Stromal cell of bone marrow (primary cell): ENCODE measurements at regions not wholly inside any gene's neighbourhood (a gene's known extent, or its start where the extent isn't known, plus 50 kb on each side); places are given as distances from the start of the nearest gene placed in this dataset.

Experiments
- DNase-seq: peaks from one replicate; pipeline ENCODE4 v3.0.0-alpha.2; 2012; ENCODE audit warnings: low read depth

GRCh38 chr1:116262995-116263385 lies 110.1 kb upstream of the ATP1A1 start:
- no peak for DNase-seq

DNA sequence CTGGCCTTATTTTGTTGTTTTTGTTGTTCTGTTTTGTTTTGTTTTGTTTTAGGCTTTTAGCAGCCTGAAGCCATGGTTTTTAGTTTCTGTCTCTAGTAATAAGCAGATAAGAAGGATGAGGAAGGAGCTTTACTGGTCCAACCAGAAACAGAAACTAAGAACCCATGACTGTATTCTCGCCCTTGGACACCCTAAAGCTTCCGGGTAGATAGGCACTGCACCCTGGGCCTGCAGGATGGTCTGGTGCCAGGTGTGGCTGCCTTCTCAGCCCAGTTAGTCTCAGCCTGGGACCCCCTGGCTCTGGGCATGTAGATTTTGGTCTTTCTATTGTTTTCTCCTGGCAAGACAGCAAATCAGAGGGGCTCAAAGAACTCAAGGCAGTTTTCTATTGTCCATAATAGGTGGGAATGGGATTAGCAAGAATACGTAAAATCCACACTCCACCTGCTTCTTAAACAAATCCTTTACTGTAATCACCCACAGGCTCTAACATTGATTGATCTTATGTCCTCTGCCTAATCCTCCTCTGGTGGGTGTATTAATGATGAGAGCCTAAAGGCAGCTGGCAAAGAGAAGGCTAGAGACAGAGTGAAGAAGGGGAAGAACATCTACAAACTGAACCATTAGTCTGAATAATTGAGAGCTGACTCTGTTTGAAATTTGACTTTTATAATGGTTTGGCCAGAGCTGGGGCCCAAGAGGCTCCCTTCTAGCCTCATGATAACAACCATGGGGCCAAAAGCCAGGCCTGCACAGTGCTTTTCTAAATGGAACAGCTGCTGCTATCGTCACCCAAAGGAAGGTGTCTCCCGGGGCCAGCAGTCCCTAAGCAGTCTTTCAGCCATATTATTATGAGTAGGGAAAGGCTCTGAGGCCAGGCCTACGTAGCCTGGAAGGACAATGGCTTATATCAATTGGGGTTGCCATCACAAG lies 106.8 kb upstream of the ATP1A1 start:
- no peak for DNase-seq

- DNase-seq, result no peak
Observed at GRCh38 chr1:116266864-116267212, 106.2 kb upstream of the ATP1A1 start.

DNA sequence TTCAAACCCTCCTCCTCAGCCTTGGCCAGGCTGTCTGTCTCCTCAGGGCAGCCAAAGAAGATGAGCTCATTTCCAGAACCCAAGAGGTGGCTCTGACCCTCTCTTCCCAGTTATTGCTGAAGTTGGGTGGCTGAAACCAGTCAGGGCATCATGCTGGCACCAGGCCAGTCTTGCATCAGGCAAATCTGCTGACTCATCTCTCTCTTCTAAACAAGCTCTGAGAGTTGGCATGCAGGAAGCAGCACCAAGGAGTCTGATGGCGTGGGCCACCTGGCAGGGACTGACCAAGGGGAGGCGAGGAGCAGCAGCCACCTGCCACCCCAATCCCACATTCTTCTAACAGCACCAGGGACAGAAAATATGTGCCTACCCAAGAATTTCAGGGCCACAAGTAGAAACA lies 104.8 kb upstream of the ATP1A1 start:
- DNase-seq, result no peak

DNA sequence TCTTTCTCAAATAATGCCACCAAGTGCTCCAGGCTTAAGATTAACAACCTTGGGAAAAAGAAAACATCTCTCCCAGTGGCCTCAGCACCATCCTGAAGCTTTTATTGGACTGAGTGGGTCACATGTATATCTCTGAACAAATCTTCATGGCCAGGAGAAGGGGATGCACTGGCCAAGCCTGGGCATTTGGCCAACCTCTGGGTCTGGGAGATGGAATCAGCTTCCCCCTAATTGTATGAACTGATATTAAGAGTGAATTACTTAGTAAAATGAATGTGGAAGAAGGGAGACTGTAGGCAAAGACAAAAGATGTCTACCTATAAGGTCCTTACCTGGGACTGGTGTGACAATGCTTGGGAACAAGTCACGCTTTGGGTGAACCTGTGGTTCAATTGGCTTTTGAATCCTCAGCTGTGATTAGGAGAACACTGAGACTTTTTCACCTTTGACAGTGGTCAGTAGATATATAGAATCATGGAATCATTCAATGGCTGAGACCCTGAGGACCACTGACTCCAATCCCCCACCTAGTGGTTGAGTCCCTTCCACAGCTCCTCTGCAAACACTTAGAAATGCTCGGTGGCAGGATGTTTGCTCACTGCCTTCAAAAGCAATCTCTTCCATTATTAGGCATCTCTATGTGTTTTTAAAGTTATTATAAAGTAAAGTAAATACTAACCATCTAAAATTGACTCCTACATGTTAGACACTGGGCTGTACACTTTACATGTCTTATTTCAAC lies 102.6 kb upstream of the ATP1A1 start:
- no peak for DNase-seq

- DNase-seq, result no peak
Observed at GRCh38 chr1:116273042-116273783, 99.8 kb upstream of the ATP1A1 start.

- DNase-seq, result no peak
Observed at GRCh38 chr1:116276532-116276931, 96.5 kb upstream of the ATP1A1 start.

DNA sequence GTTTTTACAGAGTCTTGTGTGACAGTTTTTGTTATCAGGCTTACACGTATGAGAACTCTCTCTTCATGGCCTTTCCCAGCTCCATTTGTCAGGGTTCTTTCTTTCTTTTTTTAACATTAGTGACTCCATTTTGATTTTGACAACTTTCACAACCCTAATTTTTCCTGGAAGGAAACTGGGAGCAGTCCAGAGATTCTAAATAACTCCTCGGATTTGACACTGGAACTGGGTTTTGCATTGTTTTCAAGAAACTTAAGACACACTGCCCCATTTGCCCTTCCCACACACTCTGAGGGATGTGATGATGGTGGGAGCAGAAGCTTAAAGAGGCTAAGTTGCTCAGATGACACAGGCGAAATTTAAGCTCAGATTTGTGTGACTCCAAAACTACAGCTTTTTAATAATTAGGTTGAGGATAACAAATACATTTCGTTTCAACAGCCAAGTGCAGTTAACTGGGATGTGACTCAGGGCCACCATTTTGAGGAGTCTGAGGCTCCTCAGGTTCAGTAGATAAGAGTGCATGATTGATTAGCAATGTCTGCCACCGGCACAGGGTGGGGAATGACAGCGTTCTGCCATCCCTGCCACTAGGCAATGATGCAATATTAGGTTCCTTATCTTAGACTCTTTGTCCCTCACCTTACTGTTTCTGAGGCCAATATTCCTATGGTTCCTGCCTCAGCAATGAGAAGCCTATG lies 95.1 kb upstream of the ATP1A1 start:
- DNase-seq, result no peak

DNA sequence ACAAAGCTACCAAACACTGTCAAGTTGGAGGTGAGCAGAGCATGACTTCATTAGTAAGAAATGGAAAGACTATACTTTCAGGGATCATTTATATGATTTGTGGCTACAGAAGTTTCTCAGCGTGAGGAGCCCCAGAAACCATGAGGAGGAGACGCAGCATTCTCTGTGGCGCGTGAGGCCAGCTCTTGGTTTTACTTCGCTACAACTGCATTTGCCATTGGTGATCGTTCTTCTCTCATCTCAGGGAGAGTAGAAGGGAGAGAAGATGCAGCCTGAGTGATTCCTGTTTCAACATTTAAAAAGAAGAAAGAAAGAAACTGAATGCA lies 94.5 kb upstream of the ATP1A1 start:
- DNase-seq, result no peak

DNA sequence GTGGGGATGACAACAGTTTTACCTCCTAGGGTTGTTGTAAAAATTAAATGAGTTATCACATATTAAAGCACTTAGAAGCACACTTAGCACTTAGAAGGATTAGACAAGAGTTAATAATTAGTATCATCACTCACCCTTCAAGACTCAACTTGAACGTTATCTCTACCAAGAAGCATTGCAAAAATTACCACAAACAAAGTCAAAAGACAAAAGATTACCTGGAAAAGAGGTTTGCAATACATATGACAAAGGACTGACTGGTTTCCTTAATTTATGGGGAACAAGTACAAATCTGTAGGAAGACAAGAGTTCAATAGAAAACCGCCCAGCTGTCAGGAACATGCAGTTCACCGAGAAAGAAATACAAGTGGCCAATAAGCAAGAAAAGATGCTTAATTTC lies 93.3 kb upstream of the ATP1A1 start:
- DNase-seq, result no peak

DNA sequence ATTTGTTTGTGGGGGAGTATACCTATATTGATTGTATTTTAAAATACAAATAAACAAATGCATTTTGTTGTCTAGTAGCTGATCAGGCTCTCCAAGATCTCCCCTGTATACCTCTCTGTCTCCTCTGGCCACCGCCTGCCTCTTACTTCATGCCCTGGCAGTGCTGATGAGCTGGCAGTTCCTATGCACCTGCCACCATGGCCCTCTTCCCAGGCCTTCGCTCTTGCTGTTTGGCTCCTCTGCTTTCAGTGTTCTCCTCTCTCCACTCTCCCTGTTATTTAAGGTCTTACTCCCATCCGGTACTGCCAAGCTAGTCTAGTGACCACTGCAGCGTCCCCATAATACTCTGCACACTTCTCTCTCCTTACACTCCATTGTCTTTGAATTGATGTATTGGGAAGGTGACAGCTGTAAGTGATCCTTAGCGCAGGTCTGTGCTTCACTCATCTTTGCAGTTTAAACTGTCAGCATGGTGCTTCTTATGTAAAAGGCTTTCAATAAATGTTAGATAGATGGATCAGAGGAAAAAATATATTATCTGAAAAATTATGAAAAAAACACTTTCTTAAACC lies 88.1 kb upstream of the ATP1A1 start:
- no peak for DNase-seq

- no peak for DNase-seq
Observed at GRCh38 chr1:116286541-116286971, 86.5 kb upstream of the ATP1A1 start.

- DNase-seq, result no peak
Observed at GRCh38 chr1:116287341-116288200, 85.5 kb upstream of the ATP1A1 start.

DNA sequence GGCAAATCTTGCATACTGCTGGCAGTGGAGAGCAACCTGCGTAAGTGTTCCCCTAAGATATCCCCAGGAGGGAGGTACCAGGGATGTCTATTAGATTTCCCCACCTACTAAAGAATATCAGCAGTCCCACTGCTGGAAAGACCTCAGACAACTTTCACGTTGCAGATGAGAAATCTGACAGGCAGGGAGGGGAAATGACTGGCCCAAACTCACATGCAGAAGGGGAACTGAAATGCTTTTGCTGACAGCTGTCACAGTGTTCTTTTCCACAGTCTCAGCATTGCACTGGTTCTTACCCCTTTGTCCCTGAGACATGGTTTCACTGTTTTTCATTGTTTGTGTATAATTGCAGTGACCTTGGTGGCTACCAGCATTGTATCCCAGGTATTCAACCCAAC lies 84.8 kb upstream of the ATP1A1 start:
- no peak for DNase-seq

- DNase-seq, result peak; percentile 8
Observed at GRCh38 chr1:116289193-116289592, 83.9 kb upstream of the ATP1A1 start.

GRCh38 chr1:116290085-116290705 lies 82.8 kb upstream of the ATP1A1 start:
- no peak for DNase-seq

- no peak for DNase-seq
Observed at GRCh38 chr1:116291024-116291423, 82.0 kb upstream of the ATP1A1 start.

- no peak for DNase-seq
Observed at GRCh38 chr1:116292929-116293725, 79.9 kb upstream of the ATP1A1 start.

- no peak for DNase-seq
Observed at GRCh38 chr1:116297495-116298212, 75.4 kb upstream of the ATP1A1 start.
